Tibial artery (tissue), 4 donors: ENCODE measurements at regions not wholly inside any gene's neighbourhood (a gene's known extent, or its start where the extent isn't known, plus 50 kb on each side); places are given as distances from the start of the nearest gene placed in this dataset.
A peak's percentile ranks its signal among the peaks of the same experiment; 100 is the strongest.

Experiments
- DNase-seq, 2 donors: peaks; one replicate each; pipeline ENCODE4 v3.0.0-alpha.2; 2019
- H3K27ac ChIP-seq, 2 donors: fragments of 200-600 bp; sonication (generic) in 1 of 2; 1 replicate in 1 of 2; 2 replicates in 1 of 2; pipeline ENCODE4 v1.5.1; 2018 to 2019; ENCODE audit warnings: mild to moderate bottlenecking in 1 of 2
- H3K27me3 ChIP-seq, 2 donors: fragments of 200-600 bp; sonication (generic) in 1 of 2; one replicate each; pipeline versions ENCODE4 v1.5.1 to v1.6.0; 2016 to 2019
- H3K36me3 ChIP-seq, 3 donors: fragments of 200-600 bp; sonication (generic) in 2 of 3; one replicate each; pipeline ENCODE4 v1.5.1; 2016 to 2019; ENCODE audit warnings: mild to moderate bottlenecking in 2 of 3
- H3K4me1 ChIP-seq, 4 donors: fragments of 200-600 bp; sonication (generic) in 2 of 4; 1 replicate in 3 of 4; 2 replicates in 1 of 4; pipeline ENCODE4 v1.5.1; 2016 to 2019
- H3K4me3 ChIP-seq, 2 donors: fragments of 200-600 bp; sonication (generic) in 1 of 2; 1 replicate in 1 of 2; 2 replicates in 1 of 2; pipeline ENCODE4 v1.5.1; 2018 to 2019; ENCODE audit warnings: mild to moderate bottlenecking in 2 of 2
- H3K9me3 ChIP-seq, 3 donors: fragments of 200-600 bp; sonication (generic) in 1 of 3; one replicate each; pipeline ENCODE4 v1.5.1; 2016 to 2019
- intact Hi-C: fragments of 100-400 bp; cut with DNase I; formaldehyde crosslinking; loops from one replicate; pipeline ENCODE4 v1.15.0; 2023; ENCODE audit warnings: low total_unique reads
- TF ChIP-seq, protein P1 (sequence below), 2 experiments: fragments of 200-600 bp in 1 of 2; fragments of 450-650 bp in 1 of 2; IDR thresholded peaks; one replicate each; pipeline ENCODE4 v1.5.1; 2017 to 2019; ENCODE audit warnings: antibody characterized with exemption in 2 of 2, mild to moderate bottlenecking in 1 of 2, moderate library complexity in 1 of 2

GRCh38 chr2:186917866-186918265 lies 68.9 kb upstream of the ZSWIM2 start:
- no peaks in the 10 kb centered on the region for H3K36me3 ChIP-seq
- no peak for DNase-seq
- H3K4me1 ChIP-seq = peaks cover 0 to 32% (median 0%) of the 10 kb centered on the region in 4 donors
- no peak overlapping the region for H3K27ac ChIP-seq
- H3K27me3 ChIP-seq = no peaks in the 10 kb centered on the region
- no peak overlapping the region for H3K4me3 ChIP-seq
- intact Hi-C loops = no loop called here
- TF ChIP-seq, protein P1, sequence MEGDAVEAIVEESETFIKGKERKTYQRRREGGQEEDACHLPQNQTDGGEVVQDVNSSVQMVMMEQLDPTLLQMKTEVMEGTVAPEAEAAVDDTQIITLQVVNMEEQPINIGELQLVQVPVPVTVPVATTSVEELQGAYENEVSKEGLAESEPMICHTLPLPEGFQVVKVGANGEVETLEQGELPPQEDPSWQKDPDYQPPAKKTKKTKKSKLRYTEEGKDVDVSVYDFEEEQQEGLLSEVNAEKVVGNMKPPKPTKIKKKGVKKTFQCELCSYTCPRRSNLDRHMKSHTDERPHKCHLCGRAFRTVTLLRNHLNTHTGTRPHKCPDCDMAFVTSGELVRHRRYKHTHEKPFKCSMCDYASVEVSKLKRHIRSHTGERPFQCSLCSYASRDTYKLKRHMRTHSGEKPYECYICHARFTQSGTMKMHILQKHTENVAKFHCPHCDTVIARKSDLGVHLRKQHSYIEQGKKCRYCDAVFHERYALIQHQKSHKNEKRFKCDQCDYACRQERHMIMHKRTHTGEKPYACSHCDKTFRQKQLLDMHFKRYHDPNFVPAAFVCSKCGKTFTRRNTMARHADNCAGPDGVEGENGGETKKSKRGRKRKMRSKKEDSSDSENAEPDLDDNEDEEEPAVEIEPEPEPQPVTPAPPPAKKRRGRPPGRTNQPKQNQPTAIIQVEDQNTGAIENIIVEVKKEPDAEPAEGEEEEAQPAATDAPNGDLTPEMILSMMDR (IDR thresholded peaks at IDR 0.05) = no peak
- H3K9me3 ChIP-seq = no peaks in the 10 kb centered on the region

DNA sequence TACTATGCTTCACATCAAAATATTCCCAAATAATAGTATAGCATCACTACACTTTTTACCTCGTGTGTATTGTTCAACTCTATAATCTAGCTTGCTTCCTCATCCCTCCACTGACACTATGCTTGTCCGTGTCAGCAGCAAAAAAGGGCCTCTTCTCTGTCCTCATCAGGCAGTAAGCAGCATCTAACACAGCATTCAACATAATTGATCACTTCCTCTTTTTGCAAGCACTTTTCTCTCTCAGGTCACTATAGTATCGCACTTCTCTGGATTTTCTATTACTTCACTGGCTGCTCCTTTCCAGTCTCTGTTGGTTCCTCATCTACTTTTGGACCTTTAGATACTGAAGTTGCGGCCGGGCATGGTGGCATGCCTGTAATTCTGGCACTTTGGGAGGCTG lies 64.9 kb upstream of the ZSWIM2 start:
- Histone ChIP-seq H3K27ac (no peak overlapping the region), H3K4me1 (peaks cover 0 to 23% (median 2%) of the 10 kb centered on the region in 4 donors), H3K36me3 (no peaks in the 10 kb centered on the region), H3K4me3 (no peak overlapping the region), H3K9me3 (no peaks in the 10 kb centered on the region), H3K27me3 (no peaks in the 10 kb centered on the region)
- intact Hi-C loops = no loop called here
- TF ChIP-seq, protein P1 (IDR thresholded peaks at IDR 0.05) = no peak
- no peak for DNase-seq

DNA sequence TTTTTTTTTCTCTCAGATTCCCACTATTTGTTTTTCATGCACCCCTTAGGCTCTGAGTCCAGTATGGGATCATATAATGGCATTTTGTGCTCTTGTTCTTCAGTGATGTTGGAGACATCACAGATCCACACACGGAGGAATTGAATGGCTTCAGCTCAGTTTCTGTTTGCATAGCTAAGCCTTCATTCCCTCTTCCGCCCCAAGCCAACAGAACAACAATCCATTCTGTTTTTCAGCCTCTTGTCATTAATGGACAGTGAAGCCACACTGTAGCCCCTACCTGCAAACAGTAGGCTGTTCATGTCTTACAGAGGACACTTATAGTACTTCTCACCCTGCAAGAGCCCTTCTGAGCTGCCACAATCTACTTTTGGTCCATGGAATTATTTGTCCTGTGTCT lies 64.0 kb upstream of the ZSWIM2 start:
- H3K4me1 ChIP-seq = peaks cover 0 to 21% (median 3%) of the 10 kb centered on the region in 4 donors
- DNase-seq = no peak
- no peaks in the 10 kb centered on the region for H3K27me3 ChIP-seq
- intact Hi-C loops = no loop called here
- no peak overlapping the region for H3K27ac ChIP-seq
- no peak overlapping the region for H3K4me3 ChIP-seq
- no peaks in the 10 kb centered on the region for H3K36me3 ChIP-seq
- H3K9me3 ChIP-seq = no peaks in the 10 kb centered on the region
- TF ChIP-seq, protein P1 (IDR thresholded peaks at IDR 0.05) = no peak

GRCh38 chr2:186911551-186912085 lies 62.6 kb upstream of the ZSWIM2 start:
- no peak overlapping the region for H3K27ac ChIP-seq
- H3K27me3 ChIP-seq = no peaks in the 10 kb centered on the region
- H3K9me3 ChIP-seq = no peaks in the 10 kb centered on the region
- H3K36me3 ChIP-seq = no peaks in the 10 kb centered on the region
- no peak for DNase-seq
- H3K4me3 ChIP-seq = no peak overlapping the region
- H3K4me1 ChIP-seq = peaks cover 0 to 13% (median 3%) of the 10 kb centered on the region in 4 donors
- TF ChIP-seq, protein P1 (IDR thresholded peaks at IDR 0.05) = no peak
- intact Hi-C loops = no loop called here

- no peak overlapping the region for H3K27ac ChIP-seq
- no peaks in the 10 kb centered on the region for H3K9me3 ChIP-seq
- TF ChIP-seq, protein P1 (IDR thresholded peaks at IDR 0.05) = no peak
- no peak for DNase-seq
- H3K4me3 ChIP-seq = no peak overlapping the region
- intact Hi-C loops = no loop called here
- no peaks in the 10 kb centered on the region for H3K27me3 ChIP-seq
- no peaks in the 10 kb centered on the region for H3K36me3 ChIP-seq
- H3K4me1 ChIP-seq = peaks cover 0 to 13% (median 3%) of the 10 kb centered on the region in 4 donors
Measured at GRCh38 chr2:186910996-186911395, 62.0 kb upstream of the ZSWIM2 start.

- Histone ChIP-seq H3K4me3 (no peak overlapping the region), H3K4me1 (peaks cover 0 to 13% (median 3%) of the 10 kb centered on the region in 4 donors), H3K27me3 (no peaks in the 10 kb centered on the region), H3K9me3 (no peaks in the 10 kb centered on the region), H3K36me3 (no peaks in the 10 kb centered on the region), H3K27ac (peak overlapping the region in 1 of 2 donors; percentile 19)
- no peak for DNase-seq
- intact Hi-C loops = no loop called here
- TF ChIP-seq, protein P1 (IDR thresholded peaks at IDR 0.05) = no peak
Measured at GRCh38 chr2:186909095-186909494, 60.1 kb upstream of the ZSWIM2 start.
